ENCODE measurements at regions not wholly inside any gene's neighbourhood (a gene's known extent, or its start where the extent isn't known, plus 50 kb on each side); places are given as distances from the start of the nearest gene placed in this dataset.
"Not testable (repeated sequence)": the region's sequence is repeated elsewhere in the genome, so short reads cannot be mapped to it uniquely, and the experiment has no call there.

DNA sequence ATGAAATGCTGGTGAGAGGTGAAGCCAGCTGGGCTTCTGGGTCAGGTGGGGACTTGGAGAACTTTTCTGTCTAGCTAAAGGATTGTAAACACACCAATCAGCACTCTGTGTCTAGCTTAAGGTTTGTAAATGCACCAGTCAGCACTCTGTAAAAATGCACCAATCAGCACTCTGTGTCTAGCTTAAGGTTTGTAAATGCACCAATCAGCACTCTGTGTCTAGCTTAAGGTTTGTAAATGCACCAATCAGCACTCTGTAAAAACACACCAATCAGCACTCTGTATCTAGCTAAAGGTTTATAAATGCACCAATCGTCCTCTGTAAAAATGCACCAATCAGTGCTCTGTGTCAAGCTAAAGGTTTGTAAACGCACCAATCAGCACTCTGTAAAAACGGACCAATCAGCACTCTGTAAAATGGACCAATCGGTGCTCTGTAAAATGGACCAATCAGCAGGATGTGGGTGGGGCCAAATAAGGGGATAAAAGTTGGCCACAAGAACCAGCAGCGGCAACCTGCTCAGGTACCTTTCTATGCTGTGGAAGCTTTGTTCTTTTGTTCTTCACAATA, 127.4 kb downstream of the COPRS start:
- TF ChIP-seq, protein P1, sequence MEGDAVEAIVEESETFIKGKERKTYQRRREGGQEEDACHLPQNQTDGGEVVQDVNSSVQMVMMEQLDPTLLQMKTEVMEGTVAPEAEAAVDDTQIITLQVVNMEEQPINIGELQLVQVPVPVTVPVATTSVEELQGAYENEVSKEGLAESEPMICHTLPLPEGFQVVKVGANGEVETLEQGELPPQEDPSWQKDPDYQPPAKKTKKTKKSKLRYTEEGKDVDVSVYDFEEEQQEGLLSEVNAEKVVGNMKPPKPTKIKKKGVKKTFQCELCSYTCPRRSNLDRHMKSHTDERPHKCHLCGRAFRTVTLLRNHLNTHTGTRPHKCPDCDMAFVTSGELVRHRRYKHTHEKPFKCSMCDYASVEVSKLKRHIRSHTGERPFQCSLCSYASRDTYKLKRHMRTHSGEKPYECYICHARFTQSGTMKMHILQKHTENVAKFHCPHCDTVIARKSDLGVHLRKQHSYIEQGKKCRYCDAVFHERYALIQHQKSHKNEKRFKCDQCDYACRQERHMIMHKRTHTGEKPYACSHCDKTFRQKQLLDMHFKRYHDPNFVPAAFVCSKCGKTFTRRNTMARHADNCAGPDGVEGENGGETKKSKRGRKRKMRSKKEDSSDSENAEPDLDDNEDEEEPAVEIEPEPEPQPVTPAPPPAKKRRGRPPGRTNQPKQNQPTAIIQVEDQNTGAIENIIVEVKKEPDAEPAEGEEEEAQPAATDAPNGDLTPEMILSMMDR (conservative IDR thresholded peaks at IDR 0.05): not testable (repeated sequence)
- TF ChIP-seq EZH2 (IDR thresholded peaks at IDR 0.05; ENCODE audit: low read depth): not testable (repeated sequence)
